ENCODE measurements at regions not wholly inside any gene's neighbourhood (a gene's known extent, or its start where the extent isn't known, plus 50 kb on each side); places are given as distances from the start of the nearest gene placed in this dataset.

- Histone ChIP-seq H3K14ac (ENCODE audit: insufficient read depth, low read length) (no peak overlapping the region), H3K9ac (ENCODE audit: extremely low read depth, insufficient read length, low read length) (no peak overlapping the region), H2AK5ac (ENCODE audit: insufficient read length, low read length) (no peak overlapping the region), H3T11ph (ENCODE audit: low read length) (no peak overlapping the region), H3K4ac (ENCODE audit: low read depth, low read length) (no peak overlapping the region), H3K27me3 (ENCODE audit: insufficient read depth, low read length) (no peaks in the 10 kb centered on the region), H4K20me1 (ENCODE audit: control insufficient read depth, insufficient read depth, insufficient read length) (no peaks in the 10 kb centered on the region), H2AFZ (ENCODE audit: low read length) (peak overlapping the region; percentile 14), H3K18ac (ENCODE audit: insufficient read length, low read depth, low read length) (no peak overlapping the region), H3K79me1 (ENCODE audit: insufficient read depth, low read depth, low read length, poor library complexity, severe bottlenecking) (no peaks in the 10 kb centered on the region), H3K56ac (ENCODE audit: insufficient read length, low read depth, low read length) (no peak overlapping the region), H3K79me2 (ENCODE audit: insufficient read depth, low read length) (no peaks in the 10 kb centered on the region), H3K9me3 (ENCODE audit: control insufficient read depth, low read depth, low read length) (no peaks in the 10 kb centered on the region), H2BK120ac (ENCODE audit: low read depth, low read length, poor library complexity, severe bottlenecking) (no peak overlapping the region), H4K91ac (ENCODE audit: insufficient read length, low read depth, low read length) (no peak overlapping the region), H3K23ac (ENCODE audit: insufficient read length, low read depth, low read length) (no peak overlapping the region), H3K27ac (ENCODE audit: insufficient read length, low read depth, low read length) (no peak overlapping the region), H2BK20ac (ENCODE audit: low read depth, low read length, poor library complexity, severe bottlenecking) (no peak overlapping the region), H2BK12ac (ENCODE audit: insufficient read length, low read depth, low read length) (no peak overlapping the region), H4K8ac (replicated peaks; ENCODE audit: insufficient read length, low read depth, low read length) (no peak overlapping the region), H3K4me2 (ENCODE audit: insufficient read depth, insufficient read length, low read length) (no peak overlapping the region), H3K4me1 (ENCODE audit: insufficient read depth, low read length) (peaks cover 2% of the 10 kb centered on the region), H2BK5ac (ENCODE audit: insufficient read length, low read length) (no peak overlapping the region), H2BK15ac (ENCODE audit: low read depth, low read length) (no peak overlapping the region), H3K23me2 (ENCODE audit: insufficient read length, low read depth, low read length, poor library complexity, severe bottlenecking) (no peaks in the 10 kb centered on the region), H4K5ac (ENCODE audit: insufficient read length, low read depth, low read length) (no peak overlapping the region)
- no peak overlapping the region for H3K27ac Mint-ChIP-seq
- DNase-seq: no peak
- no peaks in the 10 kb centered on the region for H3K27me3 Mint-ChIP-seq (ENCODE audit: low read depth)
- no peak for TF ChIP-seq CTCF (conservative IDR thresholded peaks at IDR 0.05)
- H3K9me3 Mint-ChIP-seq: peaks cover 0 to 14% of the 10 kb centered on the region in 2 experiments; a peak in 4 of 5 replicates
- H3K36me3 Mint-ChIP-seq (ENCODE audit: insufficient read depth in 1 of 3, low read depth in 3 of 3): peaks cover 0 to 4% (median 3%) of the 10 kb centered on the region in 3 experiments; a peak in 4 of 7 replicates
- no peak overlapping the region for H3K4me3 Mint-ChIP-seq
- peaks cover 8 to 26% of the 10 kb centered on the region in 2 experiments for H3K4me1 Mint-ChIP-seq
Measured at GRCh38 chr1:164086832-164087231, 472.2 kb upstream of the PBX1 start.
